B cell (primary cell): ENCODE measurements at regions not wholly inside any gene's neighbourhood (a gene's known extent, or its start where the extent isn't known, plus 50 kb on each side); places are given as distances from the start of the nearest gene placed in this dataset.

ENCODE experiments used
- ATAC-seq: fragments of 200-7000 bp; cut with Tn5 transposase; one replicate; pipeline ENCODE4 v1.10.0; 2021; ENCODE audit warnings: low read depth, mild to moderate bottlenecking, moderate number of reproducible peaks, moderate library complexity
- CTCF ChIA-PET: fragments of 350-600 bp; sonication (Branson Sonifier 250); formaldehyde crosslinking; loops from one replicate; lab custom pipeline; 2021; ENCODE audit warnings: antibody characterized with exemption, inconsistent platforms; lab: Charles Lee
- POLR2A ChIA-PET: fragments of 350-600 bp; sonication (Branson Sonifier 250); formaldehyde crosslinking; loops from one replicate; lab custom pipeline; 2021; ENCODE audit warnings: antibody characterized with exemption; lab: Charles Lee
- DNase-seq: peaks from one replicate; pipeline ENCODE4 v3.0.0; 2013
- H2AFZ ChIP-seq: 2 replicates; pipeline ENCODE4 v1.6.1; 2012; ENCODE audit warnings: mild to moderate bottlenecking, low read depth, low read length; ENCODE audit not compliant: insufficient read depth, poor library complexity, severe bottlenecking
- H3K27ac ChIP-seq, 2 donors: 1 replicate in 1 of 2; 2 replicates in 1 of 2; pipeline ENCODE4 v1.5.1; 2012 to 2013; ENCODE audit warnings: low read length in 2 of 2, mild to moderate bottlenecking in 2 of 2, moderate library complexity in 1 of 2
- H3K27me3 ChIP-seq, 4 experiments: fragments of 200-600 bp in 1 of 4; sonication (generic) in 1 of 4; replicated peaks in 1 of 4; 1 replicate in 2 of 4; 2 replicates in 2 of 4; pipeline versions ENCODE4 v1.6.1 to v1.7.0; 2013 to 2016; ENCODE audit warnings: low read length in 3 of 4, mild to moderate bottlenecking in 2 of 4, mixed read lengths in 1 of 4, moderate library complexity in 1 of 4; ENCODE audit not compliant: insufficient read depth in 4 of 4, control insufficient read depth in 3 of 4; ENCODE audit errors: control extremely low read depth in 1 of 4
- H3K36me3 ChIP-seq, 2 experiments: replicated peaks in 1 of 2; 1 replicate in 1 of 2; 2 replicates in 1 of 2; pipeline versions ENCODE4 v1.6.1 to v1.7.1; 2013; ENCODE audit warnings: low read length in 1 of 2; ENCODE audit not compliant: insufficient read depth in 2 of 2, control insufficient read depth in 1 of 2; ENCODE audit errors: control extremely low read depth in 1 of 2, extremely low read depth in 1 of 2
- H3K4me1 ChIP-seq, 2 donors: fragments of 200-600 bp in 1 of 2; sonication (generic) in 1 of 2; 1 replicate in 1 of 2; 2 replicates in 1 of 2; pipeline versions ENCODE4 v1.5.1 to v1.6.1; 2013 to 2017; ENCODE audit warnings: low read length in 2 of 2; ENCODE audit not compliant: control insufficient read depth in 2 of 2, insufficient read depth in 2 of 2
- H3K4me2 ChIP-seq: replicated peaks from 2 replicates; pipeline ENCODE3; 2012; ENCODE audit warnings: mild to moderate bottlenecking, low read depth, low read length; ENCODE audit not compliant: poor library complexity, severe bottlenecking
- H3K4me3 ChIP-seq, 5 experiments: fragments of 200-600 bp in 1 of 5; sonication (generic) in 1 of 5; 1 replicate in 3 of 5; 2 replicates in 2 of 5; pipeline versions ENCODE4 v1.5.1 to v1.7.0; 2011 to 2016; ENCODE audit warnings: low read length in 4 of 5, mild to moderate bottlenecking in 4 of 5, low read depth in 2 of 5, control low read depth in 1 of 5, moderate library complexity in 1 of 5; ENCODE audit not compliant: insufficient read depth in 1 of 5; ENCODE audit errors: control extremely low read depth in 1 of 5, extremely low read depth in 1 of 5
- H3K79me2 ChIP-seq: fragments of 200-600 bp; sonication (generic); one replicate; pipeline ENCODE4 v1.6.0; 2016; ENCODE audit warnings: low read length; ENCODE audit not compliant: control insufficient read depth, insufficient read depth
- H3K9ac ChIP-seq: fragments of 200-600 bp; sonication (generic); 2 replicates; pipeline ENCODE4 v1.6.1; 2017; ENCODE audit warnings: mild to moderate bottlenecking, low read length, moderate library complexity
- H3K9me3 ChIP-seq, 3 donors: one replicate each; pipeline versions ENCODE4 v1.6.1 to v1.7.1; 2013; ENCODE audit warnings: low read length in 2 of 3; ENCODE audit not compliant: control insufficient read depth in 2 of 3, insufficient read depth in 1 of 3; ENCODE audit errors: control extremely low read depth in 1 of 3
- H4K20me1 ChIP-seq: 2 replicates; pipeline ENCODE4 v1.6.0; 2012; ENCODE audit warnings: mild to moderate bottlenecking, low read length; ENCODE audit not compliant: insufficient read depth, control insufficient read depth, poor library complexity, severe bottlenecking
- H3K27ac Mint-ChIP-seq: one replicate; pipeline ENCODE4 v1.8.0; 2021; ENCODE audit warnings: mixed read lengths
- H3K27me3 Mint-ChIP-seq: one replicate; pipeline ENCODE4 v1.8.0; 2021; ENCODE audit warnings: mixed read lengths
- H3K4me1 Mint-ChIP-seq: one replicate; pipeline ENCODE4 v1.8.0; 2021; ENCODE audit warnings: mixed read lengths
- H3K4me3 Mint-ChIP-seq: one replicate; pipeline ENCODE4 v1.8.0; 2021; ENCODE audit warnings: mixed read lengths
- H3K9me3 Mint-ChIP-seq: one replicate; pipeline ENCODE4 v1.8.0; 2022; ENCODE audit warnings: mixed read lengths; ENCODE audit not compliant: insufficient read depth
- CTCF ChIP-seq: fragments of 200-600 bp; IDR thresholded peaks from one replicate; pipeline ENCODE4 v1.8.0; 2022; ENCODE audit warnings: antibody characterized with exemption, mild to moderate bottlenecking
- EZH2 ChIP-seq: IDR thresholded peaks from 2 replicates; pipeline ENCODE4 v1.6.1; 2012; ENCODE audit warnings: borderline replicate concordance, low read depth, mild to moderate bottlenecking, moderate library complexity, low read length; ENCODE audit not compliant: insufficient read depth, poor library complexity, severe bottlenecking
- WGBS: methylation state at CpG from one replicate; pipeline ENCODE4 v1.1.5; 2013; ENCODE audit warnings: missing lambda C conversion rate; ENCODE audit not compliant: insufficient coverage; 5-methylcytosine and 5-hydroxymethylcytosine counted together
- intact Hi-C: fragments of 100-400 bp; cut with micrococcal nuclease; formaldehyde crosslinking; loops from one replicate; pipeline ENCODE4 v1.10.0; 2022

- Mint-ChIP-seq H3K27ac (no peak overlapping the region), H3K4me1 (no peaks in the 10 kb centered on the region), H3K4me3 (no peak overlapping the region), H3K9me3 (peaks cover 13% of the 10 kb centered on the region), H3K27me3 (no peaks in the 10 kb centered on the region)
- no peaks in the 10 kb centered on the region for H3K4me1 ChIP-seq
- no peak overlapping the region for H3K4me3 ChIP-seq
- H3K4me2 ChIP-seq, result no peak overlapping the region
- intact Hi-C loops, result no loop called here
- ATAC-seq (no peak), DNase-seq (no peak)
- no peak overlapping the region for H2AFZ ChIP-seq
- WGBS, result no CpG with 5 or more reads among the region's 2 CpGs
- no peaks in the 10 kb centered on the region for H3K36me3 ChIP-seq
- H3K9ac ChIP-seq, result no peak overlapping the region
- no peaks in the 10 kb centered on the region for H3K79me2 ChIP-seq
- peaks cover 2 to 19% (median 8%) of the 10 kb centered on the region in 3 donors for H3K9me3 ChIP-seq
- ChIA-PET CTCF (no interaction called here), POLR2A (no interaction called here)
- H3K27me3 ChIP-seq, result no peaks in the 10 kb centered on the region
- no peaks in the 10 kb centered on the region for H4K20me1 ChIP-seq
- H3K27ac ChIP-seq, result no peak overlapping the region
- TF ChIP-seq EZH2, result no peak
- TF ChIP-seq CTCF, result no peak
Observed at GRCh38 chr20:61096463-61096862, 155.6 kb upstream of the CDH4 start.

GRCh38 chr20:61099806-61100205, 152.3 kb upstream of the CDH4 start:
- H3K4me1 ChIP-seq, result no peaks in the 10 kb centered on the region
- POLR2A ChIA-PET, result no interaction called here
- H3K79me2 ChIP-seq, result no peaks in the 10 kb centered on the region
- no peaks in the 10 kb centered on the region for H3K36me3 ChIP-seq
- DNase-seq, result no peak
- no peaks in the 10 kb centered on the region for H3K27me3 ChIP-seq
- H4K20me1 ChIP-seq, result no peaks in the 10 kb centered on the region
- no peak overlapping the region for H3K27ac Mint-ChIP-seq
- WGBS, result 77% methylated on average over 10 of the region's 12 CpGs
- no peak overlapping the region for H3K4me3 Mint-ChIP-seq
- H3K9ac ChIP-seq, result no peak overlapping the region
- no peak overlapping the region for H3K4me3 ChIP-seq
- no peak for TF ChIP-seq CTCF
- TF ChIP-seq EZH2, result no peak
- H3K4me1 Mint-ChIP-seq, result no peaks in the 10 kb centered on the region
- CTCF ChIA-PET, result no interaction called here
- intact Hi-C loops, result no loop called here
- no peak overlapping the region for H3K4me2 ChIP-seq
- H3K27ac ChIP-seq, result no peak overlapping the region
- H3K9me3 ChIP-seq, result peaks cover 0 to 23% (median 3%) of the 10 kb centered on the region in 3 donors
- no peaks in the 10 kb centered on the region for H3K27me3 Mint-ChIP-seq
- no peak for ATAC-seq
- peaks cover 5% of the 10 kb centered on the region for H3K9me3 Mint-ChIP-seq
- H2AFZ ChIP-seq, result no peak overlapping the region
